ENCODE measurements at regions not wholly inside any gene's neighbourhood (a gene's known extent, or its start where the extent isn't known, plus 50 kb on each side); places are given as distances from the start of the nearest gene placed in this dataset.

DNA sequence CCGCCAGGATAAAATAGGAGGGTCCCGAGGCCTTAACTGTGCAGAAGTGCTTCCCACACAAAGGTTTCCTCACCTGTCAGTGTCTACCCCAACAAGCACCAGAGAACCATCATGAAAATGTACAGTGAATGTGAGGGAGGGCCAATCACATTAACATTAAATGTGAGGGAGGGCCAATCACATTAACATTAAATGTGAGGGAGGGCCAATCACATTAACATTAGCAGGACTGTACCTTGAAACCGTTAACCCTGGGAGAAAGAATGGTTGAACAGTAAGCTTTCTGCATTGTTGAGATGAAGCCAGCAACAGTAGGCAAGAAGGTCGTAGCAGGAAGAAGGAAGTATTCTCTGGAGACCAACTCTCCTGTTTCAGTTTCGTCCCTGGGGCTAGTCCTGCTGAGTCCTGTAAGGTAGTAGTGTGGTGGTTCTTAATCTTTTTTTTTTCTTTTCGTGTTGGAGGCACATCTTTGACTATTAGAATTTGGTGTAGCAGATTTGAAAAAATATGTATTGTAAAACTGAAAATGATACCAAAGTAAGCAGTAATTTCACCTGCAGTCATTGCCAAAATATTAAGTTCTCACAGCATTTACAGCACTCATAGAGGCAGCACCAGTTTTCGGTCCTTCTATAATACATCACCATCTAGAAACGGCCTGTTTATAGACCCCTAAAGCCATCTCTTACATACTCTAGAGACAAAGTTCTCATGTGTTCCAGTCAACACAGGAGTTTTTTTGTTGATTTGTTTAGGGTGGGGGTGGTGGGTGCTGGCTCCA, 98.6 kb upstream of the PPP2R5A start:
- DNase-seq = no peak
- peak; percentile 37 for ATAC-seq (ENCODE audit: poor library complexity)
- intact Hi-C loops (cut with DNase I) = no loop called here

DNA sequence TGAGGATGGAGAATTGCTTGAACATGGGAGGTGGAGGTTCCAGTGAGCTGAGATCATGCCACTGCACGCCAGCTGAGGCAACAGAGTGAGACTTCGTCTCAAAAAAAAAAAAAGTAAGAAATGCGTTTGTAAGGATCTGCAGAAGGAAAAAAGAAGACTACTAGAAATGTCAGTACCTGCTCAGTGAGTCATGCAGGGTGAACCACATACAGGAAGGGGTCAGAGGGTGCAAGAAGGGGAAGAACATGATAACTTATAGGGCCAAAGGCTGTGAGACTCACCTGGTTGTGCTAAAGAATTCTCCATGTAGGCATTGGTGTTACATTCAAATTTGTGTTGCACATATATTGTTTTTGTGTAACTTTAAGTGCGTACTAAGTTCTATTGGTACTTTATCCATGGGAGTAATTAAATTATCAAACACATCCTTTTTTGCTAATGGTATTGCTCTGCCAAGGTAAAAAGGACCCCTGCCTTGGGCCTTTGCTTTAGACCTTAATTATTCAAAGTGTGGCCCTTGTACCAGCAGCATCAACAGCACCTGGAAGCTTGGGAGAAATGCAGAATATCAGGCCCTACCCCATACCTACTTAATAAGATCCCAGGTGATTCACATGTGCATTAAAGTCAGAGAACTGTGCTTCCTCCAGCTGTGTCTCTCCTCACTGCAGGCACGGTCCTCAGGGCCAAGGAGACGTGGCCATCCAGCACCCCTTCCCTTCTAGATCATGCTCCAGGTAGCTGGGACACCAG, 96.4 kb upstream of the PPP2R5A start:
- DNase-seq (no peak), ATAC-seq (ENCODE audit: poor library complexity) (no peak)
- intact Hi-C loops (cut with DNase I) = no loop called here

DNA sequence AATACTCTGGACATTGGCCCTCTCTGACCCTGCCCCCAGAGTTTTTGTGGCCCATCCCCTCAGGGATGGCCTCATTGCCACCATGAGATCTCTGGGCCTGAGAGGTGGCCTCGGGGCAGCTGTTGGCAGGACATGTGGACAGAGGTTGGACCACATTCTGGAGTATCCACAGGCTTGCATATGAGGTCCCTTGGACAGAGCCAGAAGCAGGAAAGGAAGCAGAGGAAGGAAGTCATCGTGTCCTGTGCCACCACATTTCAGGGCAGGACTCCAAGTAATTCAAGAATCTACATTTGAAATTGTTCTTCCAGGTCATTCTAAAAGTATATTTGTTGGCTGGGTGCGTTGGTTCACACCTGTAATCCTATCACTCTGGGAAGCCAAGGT, 95.9 kb upstream of the PPP2R5A start:
- DNase-seq (no peak), ATAC-seq (ENCODE audit: poor library complexity) (no peak)
- intact Hi-C loops (cut with DNase I) = no loop called here

DNA sequence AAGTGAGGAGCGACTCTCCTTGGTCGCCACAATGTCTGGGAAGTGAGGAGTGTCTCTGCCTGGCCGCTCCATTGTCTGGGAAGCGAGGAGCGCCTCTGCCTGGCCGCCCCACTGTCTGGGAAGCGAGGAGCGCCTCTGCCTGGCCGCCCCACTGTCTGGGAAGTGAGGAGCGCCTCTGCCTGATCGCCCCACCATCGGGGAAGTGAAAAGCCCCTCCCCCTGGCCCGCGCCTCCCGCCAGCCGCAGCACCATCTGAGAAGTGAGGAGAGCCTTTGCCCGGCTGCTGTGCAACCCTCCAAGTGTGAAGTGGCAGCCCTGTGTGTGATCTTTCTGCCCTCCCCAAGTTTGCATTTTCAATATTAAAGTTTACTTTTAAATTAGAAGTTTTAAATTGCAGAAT, 95.0 kb upstream of the PPP2R5A start:
- intact Hi-C loops (cut with DNase I) = no loop called here
- no peak for ATAC-seq (ENCODE audit: poor library complexity)

GRCh38 chr1:212192261-212192998, 92.8 kb upstream of the PPP2R5A start:
- intact Hi-C loops (cut with DNase I) = no loop called here

More for the DNA sequence above, 95.0 kb upstream of the PPP2R5A start:
- no peak for DNase-seq

GRCh38 chr1:212196355-212196754, 88.9 kb upstream of the PPP2R5A start:
- ATAC-seq (ENCODE audit: poor library complexity) (no peak), DNase-seq (no peak)
- intact Hi-C loops (cut with DNase I) = no loop called here

More at GRCh38 chr1:212192261-212192998, 92.8 kb upstream of the PPP2R5A start:
- ATAC-seq (ENCODE audit: poor library complexity) (no peak), DNase-seq (no peak)

DNA sequence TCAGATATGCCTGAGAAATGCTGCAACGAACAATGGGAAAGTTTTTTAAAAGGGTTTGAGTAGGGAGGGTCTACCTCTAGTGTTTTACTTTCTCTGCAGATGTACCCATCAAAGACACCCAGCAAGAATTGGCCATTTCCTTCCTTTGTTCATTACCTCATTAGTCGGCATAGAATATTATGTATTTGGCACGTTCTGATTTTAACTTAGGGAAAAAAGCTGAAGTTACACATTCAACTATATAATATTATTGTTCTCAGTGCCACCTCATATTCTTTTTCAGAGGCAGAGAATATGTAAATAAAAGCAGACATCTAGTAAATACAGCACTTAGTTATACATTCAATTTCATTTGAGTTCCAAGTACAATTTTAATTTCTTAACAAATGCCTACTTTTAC, 83.7 kb upstream of the PPP2R5A start:
- no peak for ATAC-seq (ENCODE audit: poor library complexity)
- no peak for DNase-seq
- intact Hi-C loops (cut with DNase I) = no loop called here

DNA sequence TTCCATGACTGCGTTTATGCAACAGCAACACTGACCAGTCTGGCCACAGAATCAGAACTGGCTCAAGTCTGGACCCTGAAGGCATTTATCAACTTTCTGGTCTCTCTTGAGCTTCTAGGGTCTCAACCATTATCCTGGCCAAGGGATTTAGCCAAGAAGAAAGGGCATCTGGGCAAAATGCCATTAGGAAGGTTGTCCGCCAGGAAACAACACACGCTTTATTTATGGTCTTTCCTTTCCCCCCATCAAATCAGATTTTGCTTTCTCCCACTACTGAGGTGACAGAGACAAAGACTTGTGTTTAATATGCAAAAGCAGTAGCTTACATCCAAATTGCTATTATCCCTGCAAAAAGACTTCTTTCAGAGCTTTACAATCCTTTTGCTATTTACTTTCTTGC, 81.6 kb upstream of the PPP2R5A start:
- DNase-seq = no peak
- intact Hi-C loops (cut with DNase I) = no loop called here
- no peak for ATAC-seq (ENCODE audit: poor library complexity)

- ATAC-seq (ENCODE audit: poor library complexity) (no peak), DNase-seq (no peak)
- intact Hi-C loops (cut with DNase I) = no loop called here
Observed at GRCh38 chr1:212205006-212205405, 80.2 kb upstream of the PPP2R5A start.

- intact Hi-C loops (cut with DNase I) = no loop called here
- ATAC-seq (ENCODE audit: poor library complexity) (no peak), DNase-seq (no peak)
Observed at GRCh38 chr1:212205843-212206242, 79.4 kb upstream of the PPP2R5A start.

GRCh38 chr1:212207118-212207517, 78.1 kb upstream of the PPP2R5A start:
- DNase-seq (no peak), ATAC-seq (ENCODE audit: poor library complexity) (no peak)
- intact Hi-C loops (cut with DNase I) = no loop called here

GRCh38 chr1:212207822-212208520, 77.2 kb upstream of the PPP2R5A start:
- intact Hi-C loops (cut with DNase I) = no loop called here
- DNase-seq (no peak), ATAC-seq (ENCODE audit: poor library complexity) (peak; percentile 74)

DNA sequence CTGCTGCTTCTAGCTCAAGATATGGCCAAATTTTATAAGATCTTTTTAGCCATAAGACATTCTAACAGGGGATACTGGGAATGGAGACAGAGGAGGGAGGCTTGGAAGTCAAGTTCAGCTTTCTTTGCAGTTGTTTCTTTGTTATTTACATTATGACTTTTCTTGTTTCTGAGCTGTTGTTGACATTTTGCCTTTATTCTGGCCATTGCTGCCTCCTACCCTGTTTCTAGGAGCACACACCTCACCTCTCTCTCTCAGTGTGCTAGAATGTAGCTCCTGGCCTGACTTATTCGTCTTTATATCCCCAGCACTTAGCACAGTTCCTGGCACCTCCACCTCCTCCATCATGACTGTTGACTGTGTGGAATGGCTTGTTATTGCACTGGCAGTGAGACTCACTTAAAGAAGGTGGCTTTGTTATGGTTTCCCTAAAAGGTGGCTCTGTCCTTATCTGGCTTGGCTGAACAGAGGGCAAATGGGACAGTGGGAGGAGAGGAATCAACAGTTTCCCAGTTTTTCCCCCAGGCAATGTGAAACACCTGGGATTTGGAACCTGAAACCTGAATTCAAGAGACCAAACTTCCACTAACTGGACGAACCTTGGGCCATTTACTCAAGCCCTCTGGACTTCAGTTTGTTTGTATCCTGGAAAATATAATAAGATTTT, 76.1 kb upstream of the PPP2R5A start:
- ATAC-seq (ENCODE audit: poor library complexity) (no peak), DNase-seq (no peak)
- intact Hi-C loops (cut with DNase I) = no loop called here

DNA sequence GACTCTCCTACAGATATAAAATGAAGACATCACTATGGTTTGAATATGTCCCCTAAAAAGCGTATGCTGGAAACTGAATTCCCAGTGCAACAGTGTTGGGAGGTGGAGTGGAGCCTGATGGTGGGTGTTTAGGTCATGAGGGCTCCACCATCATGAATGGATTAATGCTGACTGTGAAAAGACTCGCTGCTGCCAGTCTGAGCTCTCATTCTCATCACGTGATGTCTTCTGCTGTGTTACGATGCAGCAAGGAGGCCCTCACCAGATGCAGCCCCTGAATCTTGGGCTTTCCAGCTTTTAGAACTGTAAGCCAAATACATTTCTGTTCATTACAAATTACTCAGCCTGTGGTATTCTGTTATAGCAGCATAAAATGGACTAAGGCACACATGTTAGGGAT, 73.8 kb upstream of the PPP2R5A start:
- DNase-seq = no peak
- no peak for ATAC-seq (ENCODE audit: poor library complexity)
- intact Hi-C loops (cut with DNase I) = no loop called here

DNA sequence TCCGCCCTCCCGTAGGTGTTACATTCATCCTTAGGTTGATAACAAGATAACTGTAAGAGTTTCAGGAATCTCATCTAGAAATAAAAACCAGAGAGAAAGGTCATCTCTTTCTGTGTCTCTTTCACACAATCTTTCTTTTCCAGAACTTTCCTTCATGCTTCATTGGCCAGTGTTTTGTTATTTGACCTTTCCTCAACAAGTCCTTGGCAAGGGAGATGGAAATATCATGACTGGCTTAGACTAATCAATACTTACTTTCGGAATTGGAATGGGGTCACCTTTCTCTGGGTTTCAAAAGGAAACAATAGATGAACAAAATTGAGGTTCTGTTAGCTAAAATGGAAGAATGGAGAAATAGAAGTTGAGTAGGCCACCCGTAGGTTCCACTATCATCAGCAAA, 72.9 kb upstream of the PPP2R5A start:
- ATAC-seq (ENCODE audit: poor library complexity) = no peak
- DNase-seq = no peak
- intact Hi-C loops (cut with DNase I) = no loop called here

DNA sequence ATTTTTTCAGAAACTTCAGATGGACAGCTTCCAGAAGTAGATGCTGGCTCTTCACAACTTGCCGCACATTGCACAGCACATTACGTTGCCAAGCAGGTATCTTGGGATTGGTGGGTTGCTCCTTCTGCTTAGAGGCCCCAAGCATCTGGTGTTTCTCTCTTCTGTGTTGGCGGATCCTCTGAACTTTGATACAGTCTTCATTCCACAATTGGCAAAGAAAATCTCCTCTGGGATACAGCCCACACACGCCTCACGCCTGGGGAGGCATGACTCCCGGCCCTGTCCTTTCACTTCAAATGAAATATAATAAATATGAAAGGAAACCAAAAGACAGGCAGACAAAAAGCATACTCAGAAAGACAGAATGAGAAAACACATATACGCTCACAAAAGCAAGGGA, 72.3 kb upstream of the PPP2R5A start:
- DNase-seq (no peak), ATAC-seq (ENCODE audit: poor library complexity) (no peak)
- intact Hi-C loops (cut with DNase I) = no loop called here

- intact Hi-C loops (cut with DNase I) = no loop called here
- ATAC-seq (ENCODE audit: poor library complexity) = no peak
- no peak for DNase-seq
Observed at GRCh38 chr1:212213784-212214183, 71.4 kb upstream of the PPP2R5A start.

DNA sequence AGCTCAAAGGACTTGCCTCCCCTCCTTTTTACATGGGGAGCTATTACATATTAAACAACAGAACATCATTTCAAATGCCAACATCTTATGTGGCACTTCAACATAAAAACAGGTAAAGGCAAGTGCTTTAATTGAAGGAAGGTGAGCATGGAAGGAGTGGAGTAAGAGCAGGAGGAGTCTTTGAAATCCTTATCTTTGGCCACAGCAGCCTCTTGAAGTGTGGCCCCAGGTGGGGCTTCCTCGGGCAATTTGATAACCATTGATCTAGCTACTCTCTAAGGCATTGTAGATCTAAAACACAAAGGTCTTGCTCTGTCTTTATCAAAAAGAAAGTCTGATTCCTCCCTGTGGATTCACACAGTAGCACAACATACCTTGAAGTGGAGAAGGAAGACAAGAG, 70.9 kb upstream of the PPP2R5A start:
- intact Hi-C loops (cut with DNase I) = no loop called here
- DNase-seq (no peak), ATAC-seq (ENCODE audit: poor library complexity) (no peak)

DNA sequence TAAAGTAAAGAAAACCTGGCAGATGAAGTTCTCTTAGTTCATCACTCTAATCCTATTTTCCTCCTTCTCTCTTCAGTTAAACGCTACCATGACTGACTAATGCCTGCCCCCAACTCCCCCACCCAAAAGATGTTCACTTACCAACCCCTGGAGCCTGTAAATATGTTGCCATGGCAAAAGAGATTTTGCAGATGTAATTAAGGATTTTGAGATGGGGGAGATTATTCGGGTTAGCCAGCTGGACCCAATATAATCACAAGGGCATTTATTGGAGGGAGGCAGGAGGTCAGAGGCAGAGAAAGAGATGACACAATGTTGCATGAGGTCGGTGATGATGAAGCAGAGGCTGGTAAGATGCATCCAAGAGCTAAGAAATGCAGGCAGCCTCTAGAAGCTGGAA, 69.3 kb upstream of the PPP2R5A start:
- intact Hi-C loops (cut with DNase I) = no loop called here
- no peak for DNase-seq
- no peak for ATAC-seq (ENCODE audit: poor library complexity)

All from Right ventricle myocardium superior (tissue), 1 donor.